GM12878 (cell line): ENCODE measurements at regions not wholly inside any gene's neighbourhood (a gene's known extent, or its start where the extent isn't known, plus 50 kb on each side); places are given as distances from the start of the nearest gene placed in this dataset.

Experiments
- BCL11A ChIP-seq: IDR thresholded peaks from 2 replicates; pipeline ENCODE4 v1.6.1; 2011; ENCODE audit warnings: low read depth, low read length
- CBX5 ChIP-seq: sonication (generic); IDR thresholded peaks from 2 replicates; pipeline ENCODE4 v1.6.1; 2016; ENCODE audit warnings: low read depth, moderate library complexity, mild to moderate bottlenecking, inconsistent platforms
- TF ChIP-seq, protein P1 (sequence below): fragments of 450-650 bp; formaldehyde crosslinking; IDR thresholded peaks from 2 replicates; pipeline ENCODE4 v1.4.0; 2022; ENCODE audit warnings: mild to moderate bottlenecking, moderate library complexity
- TF ChIP-seq, protein P2 (sequence below): fragments of 450-650 bp; formaldehyde crosslinking; IDR thresholded peaks from 2 replicates; pipeline ENCODE4 v1.5.0; 2022; ENCODE audit warnings: mild to moderate bottlenecking, missing genetic modification characterization

DNA sequence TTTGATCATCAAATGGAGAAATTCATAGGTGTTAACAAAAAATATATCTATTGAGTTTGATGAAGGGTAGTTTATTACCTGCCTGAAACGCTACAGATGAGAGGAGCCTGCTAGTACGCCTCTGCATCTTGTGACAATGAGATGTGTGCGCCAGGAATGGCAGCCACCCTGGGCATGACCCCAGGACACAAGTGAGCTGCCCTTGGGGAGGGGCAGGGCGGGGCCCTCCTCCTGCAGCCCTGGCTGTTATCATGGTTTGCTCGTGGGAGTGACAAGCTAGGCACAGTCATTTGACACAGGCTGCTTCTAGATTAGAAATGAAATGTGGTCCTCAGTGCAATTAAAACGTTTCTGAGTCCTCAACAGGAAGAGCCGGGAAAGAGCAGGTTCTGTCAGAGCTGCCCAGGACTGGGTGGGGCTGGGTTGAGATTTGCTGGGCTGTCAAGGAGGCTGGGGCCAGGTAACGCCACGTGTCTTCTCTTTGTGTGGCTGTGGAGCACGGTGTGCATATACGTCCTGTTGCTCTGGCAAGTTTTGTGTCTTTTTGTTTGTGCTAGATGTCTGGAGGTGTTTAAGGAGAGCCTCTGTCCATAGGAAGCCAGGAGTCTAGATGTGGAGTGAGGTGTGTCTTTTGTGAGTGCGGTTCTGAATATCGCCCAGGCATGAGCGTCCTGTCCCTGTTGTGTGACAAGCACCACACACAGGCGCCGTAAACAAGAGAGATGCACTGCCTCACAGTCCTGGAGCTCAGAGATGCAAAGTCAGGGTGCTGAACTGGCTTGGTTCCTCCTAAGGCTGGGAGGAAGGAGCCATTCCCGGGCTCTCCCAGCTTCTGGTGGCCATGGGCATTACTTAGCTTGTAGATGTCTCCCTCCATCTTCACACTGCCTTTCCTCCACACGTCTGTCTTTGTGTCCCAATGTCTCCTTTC lies 129.0 kb upstream of the IRX4 start (continued):
- TF ChIP-seq, protein P1, sequence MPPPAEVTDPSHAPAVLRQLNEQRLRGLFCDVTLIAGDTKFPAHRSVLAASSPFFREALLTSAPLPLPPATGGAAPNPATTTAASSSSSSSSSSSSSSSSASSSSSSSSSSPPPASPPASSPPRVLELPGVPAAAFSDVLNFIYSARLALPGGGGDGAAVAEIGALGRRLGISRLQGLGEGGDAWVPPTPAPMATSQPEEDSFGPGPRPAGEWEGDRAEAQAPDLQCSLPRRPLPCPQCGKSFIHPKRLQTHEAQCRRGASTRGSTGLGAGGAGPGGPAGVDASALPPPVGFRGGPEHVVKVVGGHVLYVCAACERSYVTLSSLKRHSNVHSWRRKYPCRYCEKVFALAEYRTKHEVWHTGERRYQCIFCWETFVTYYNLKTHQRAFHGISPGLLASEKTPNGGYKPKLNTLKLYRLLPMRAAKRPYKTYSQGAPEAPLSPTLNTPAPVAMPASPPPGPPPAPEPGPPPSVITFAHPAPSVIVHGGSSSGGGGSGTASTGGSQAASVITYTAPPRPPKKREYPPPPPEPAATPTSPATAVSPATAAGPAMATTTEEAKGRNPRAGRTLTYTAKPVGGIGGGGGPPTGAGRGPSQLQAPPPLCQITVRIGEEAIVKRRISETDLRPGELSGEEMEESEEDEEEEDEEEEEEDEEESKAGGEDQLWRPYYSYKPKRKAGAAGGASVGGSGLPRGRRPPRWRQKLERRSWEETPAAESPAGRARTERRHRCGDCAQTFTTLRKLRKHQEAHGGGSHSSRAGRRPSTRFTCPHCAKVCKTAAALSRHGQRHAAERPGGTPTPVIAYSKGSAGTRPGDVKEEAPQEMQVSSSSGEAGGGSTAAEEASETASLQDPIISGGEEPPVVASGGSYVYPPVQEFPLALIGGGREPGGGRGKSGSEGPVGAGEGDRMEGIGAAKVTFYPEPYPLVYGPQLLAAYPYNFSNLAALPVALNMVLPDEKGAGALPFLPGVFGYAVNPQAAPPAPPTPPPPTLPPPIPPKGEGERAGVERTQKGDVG: no peak
- TF ChIP-seq CBX5 (no peak), BCL11A (no peak)
- TF ChIP-seq, protein P2, sequence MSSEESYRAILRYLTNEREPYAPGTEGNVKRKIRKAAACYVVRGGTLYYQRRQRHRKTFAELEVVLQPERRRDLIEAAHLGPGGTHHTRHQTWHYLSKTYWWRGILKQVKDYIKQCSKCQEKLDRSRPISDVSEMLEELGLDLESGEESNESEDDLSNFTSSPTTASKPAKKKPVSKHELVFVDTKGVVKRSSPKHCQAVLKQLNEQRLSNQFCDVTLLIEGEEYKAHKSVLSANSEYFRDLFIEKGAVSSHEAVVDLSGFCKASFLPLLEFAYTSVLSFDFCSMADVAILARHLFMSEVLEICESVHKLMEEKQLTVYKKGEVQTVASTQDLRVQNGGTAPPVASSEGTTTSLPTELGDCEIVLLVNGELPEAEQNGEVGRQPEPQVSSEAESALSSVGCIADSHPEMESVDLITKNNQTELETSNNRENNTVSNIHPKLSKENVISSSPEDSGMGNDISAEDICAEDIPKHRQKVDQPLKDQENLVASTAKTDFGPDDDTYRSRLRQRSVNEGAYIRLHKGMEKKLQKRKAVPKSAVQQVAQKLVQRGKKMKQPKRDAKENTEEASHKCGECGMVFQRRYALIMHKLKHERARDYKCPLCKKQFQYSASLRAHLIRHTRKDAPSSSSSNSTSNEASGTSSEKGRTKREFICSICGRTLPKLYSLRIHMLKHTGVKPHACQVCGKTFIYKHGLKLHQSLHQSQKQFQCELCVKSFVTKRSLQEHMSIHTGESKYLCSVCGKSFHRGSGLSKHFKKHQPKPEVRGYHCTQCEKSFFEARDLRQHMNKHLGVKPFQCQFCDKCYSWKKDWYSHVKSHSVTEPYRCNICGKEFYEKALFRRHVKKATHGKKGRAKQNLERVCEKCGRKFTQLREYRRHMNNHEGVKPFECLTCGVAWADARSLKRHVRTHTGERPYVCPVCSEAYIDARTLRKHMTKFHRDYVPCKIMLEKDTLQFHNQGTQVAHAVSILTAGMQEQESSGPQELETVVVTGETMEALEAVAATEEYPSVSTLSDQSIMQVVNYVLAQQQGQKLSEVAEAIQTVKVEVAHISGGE (CRISPR knock-in tag): no peak
